ENCODE measurements at regions not wholly inside any gene's neighbourhood (a gene's known extent, or its start where the extent isn't known, plus 50 kb on each side); places are given as distances from the start of the nearest gene placed in this dataset.

DNA sequence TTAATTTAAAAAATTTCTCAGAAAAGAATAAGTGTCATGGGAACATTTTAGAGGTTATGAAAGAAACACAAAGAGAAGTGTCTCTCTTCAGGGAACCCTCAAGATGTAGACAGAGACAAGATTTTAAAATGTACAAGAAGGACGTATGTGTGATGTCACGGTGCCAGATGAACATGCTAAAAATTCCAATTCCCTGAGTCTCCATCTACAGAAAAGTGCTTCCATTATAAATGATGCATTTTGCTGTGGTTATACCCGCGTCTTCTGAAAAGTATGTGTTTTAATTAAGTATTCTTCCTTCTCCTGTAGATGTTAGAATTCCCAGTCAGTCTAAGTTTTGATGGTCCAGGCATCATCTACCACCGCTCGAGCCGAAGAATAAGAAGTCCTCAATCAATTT is 489.1 kb downstream of the PREX1 start:
- TF ChIP-seq, protein P1, sequence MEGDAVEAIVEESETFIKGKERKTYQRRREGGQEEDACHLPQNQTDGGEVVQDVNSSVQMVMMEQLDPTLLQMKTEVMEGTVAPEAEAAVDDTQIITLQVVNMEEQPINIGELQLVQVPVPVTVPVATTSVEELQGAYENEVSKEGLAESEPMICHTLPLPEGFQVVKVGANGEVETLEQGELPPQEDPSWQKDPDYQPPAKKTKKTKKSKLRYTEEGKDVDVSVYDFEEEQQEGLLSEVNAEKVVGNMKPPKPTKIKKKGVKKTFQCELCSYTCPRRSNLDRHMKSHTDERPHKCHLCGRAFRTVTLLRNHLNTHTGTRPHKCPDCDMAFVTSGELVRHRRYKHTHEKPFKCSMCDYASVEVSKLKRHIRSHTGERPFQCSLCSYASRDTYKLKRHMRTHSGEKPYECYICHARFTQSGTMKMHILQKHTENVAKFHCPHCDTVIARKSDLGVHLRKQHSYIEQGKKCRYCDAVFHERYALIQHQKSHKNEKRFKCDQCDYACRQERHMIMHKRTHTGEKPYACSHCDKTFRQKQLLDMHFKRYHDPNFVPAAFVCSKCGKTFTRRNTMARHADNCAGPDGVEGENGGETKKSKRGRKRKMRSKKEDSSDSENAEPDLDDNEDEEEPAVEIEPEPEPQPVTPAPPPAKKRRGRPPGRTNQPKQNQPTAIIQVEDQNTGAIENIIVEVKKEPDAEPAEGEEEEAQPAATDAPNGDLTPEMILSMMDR (IDR thresholded peaks at IDR 0.05; ENCODE audit: low read depth, low read length, poor library complexity, severe bottlenecking), result no peak
- no peak for TF ChIP-seq EZH2phosphoT487 (IDR thresholded peaks at IDR 0.05; ENCODE audit: borderline replicate concordance, low read length)
